GM21717 (cell line): ENCODE measurements at regions not wholly inside any gene's neighbourhood (a gene's known extent, or its start where the extent isn't known, plus 50 kb on each side); places are given as distances from the start of the nearest gene placed in this dataset.

Experiments
- ATAC-seq: cut with Tn5 transposase; IDR thresholded peaks from one replicate; pipeline ENCODE4 v1.9.1; 2021; ENCODE audit warnings: mild to moderate bottlenecking, moderate library complexity; ENCODE audit not compliant: unreplicated experiment

DNA sequence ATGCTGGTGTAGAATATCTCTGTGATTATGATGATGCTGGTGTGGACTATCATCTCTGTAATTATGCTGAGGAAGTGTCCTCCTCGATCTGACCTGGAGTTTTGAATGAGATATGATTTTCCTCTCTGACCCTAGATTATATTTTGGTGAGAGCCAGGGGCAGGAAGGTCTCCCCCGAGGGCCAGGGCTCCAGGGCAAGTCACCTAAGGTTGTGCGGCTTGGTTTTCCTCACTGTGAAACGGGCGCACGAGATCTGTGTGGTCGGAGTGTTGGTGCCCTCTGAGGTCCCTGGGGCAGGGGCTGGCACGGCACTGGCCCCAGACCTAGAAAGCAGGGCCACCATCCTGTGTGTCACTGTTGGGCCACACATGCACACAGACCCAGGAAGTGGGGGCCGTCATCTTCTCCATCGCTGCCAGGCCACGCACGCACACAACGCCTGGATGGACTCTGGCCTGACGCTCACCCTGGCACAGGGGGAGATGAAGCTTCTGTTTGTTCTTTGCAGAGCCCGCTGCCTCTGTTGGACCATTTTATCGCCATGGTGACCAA lies 67.7 kb upstream of the ZNF469 start:
- ATAC-seq, result no peak

GRCh38 chr16:88315543-88316105 lies 67.1 kb upstream of the ZNF469 start:
- no peak for ATAC-seq

GRCh38 chr16:88316151-88316550 lies 66.6 kb upstream of the ZNF469 start:
- ATAC-seq, result no peak

GRCh38 chr16:88316941-88317612 lies 65.7 kb upstream of the ZNF469 start:
- no peak for ATAC-seq

- no peak for ATAC-seq
Measured at GRCh38 chr16:88317613-88317965, 65.2 kb upstream of the ZNF469 start.

DNA sequence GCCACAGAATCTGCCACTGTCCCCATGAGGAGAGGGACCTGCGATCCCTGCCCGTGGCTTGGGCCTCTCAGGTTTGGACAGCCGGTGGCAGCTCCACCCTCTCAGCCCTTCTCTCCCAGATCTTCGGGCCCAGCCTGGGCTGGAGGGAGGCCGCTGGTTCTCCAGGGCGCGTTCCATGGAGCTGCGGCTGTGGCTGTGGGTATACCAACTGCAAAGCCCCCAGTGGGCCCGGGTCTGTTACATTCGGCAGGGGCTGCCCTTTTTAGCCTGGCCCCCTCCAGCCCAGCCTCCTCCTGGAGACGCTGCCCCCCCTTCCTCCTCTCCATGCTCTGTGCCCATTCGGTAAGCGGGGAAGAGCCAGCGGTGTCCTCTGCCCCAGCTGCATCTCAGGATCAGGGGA lies 64.7 kb upstream of the ZNF469 start:
- ATAC-seq, result no peak

GRCh38 chr16:88318521-88318920 lies 64.2 kb upstream of the ZNF469 start:
- no peak for ATAC-seq

DNA sequence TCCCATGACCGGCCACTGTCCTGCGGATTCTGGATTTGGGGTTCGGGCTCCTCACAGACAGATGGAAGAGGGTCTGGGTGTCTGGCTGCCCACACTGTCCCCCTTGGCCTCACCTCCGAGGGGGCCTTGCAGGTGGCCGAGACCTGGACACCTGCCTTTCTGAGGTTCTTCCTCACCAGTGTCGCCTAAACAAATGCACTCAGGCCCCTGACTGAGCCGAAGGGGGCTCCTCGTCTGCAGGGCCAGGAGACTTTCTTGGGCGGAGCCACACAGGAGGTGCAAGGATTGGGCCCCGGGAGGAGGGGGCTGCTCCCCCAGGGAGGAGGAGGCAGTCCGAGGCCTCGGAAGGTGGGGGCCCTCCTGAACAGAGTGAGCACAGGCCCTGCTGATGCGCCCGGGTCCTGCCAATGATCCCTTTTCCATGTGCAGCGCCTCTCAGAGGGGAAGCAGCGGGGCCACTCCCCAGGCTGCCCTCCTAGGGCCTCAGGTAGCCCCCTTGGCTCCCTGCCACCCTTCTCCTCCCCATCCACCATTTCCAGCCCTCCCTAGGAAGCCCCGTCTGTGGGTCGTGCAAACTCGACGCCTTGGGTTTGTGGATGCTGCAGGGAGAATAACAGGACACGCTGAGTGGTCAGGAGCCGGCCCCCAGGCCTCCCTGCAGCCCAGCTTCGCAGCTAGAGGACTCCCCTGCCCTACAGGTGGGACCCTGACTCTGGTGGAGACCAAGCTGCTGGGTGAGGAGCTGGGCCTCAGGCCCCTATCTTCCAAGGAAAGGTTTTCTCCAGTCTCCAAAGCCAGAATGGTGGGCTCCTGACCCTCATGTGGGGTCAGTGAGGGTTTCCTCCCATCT lies 63.4 kb upstream of the ZNF469 start:
- no peak for ATAC-seq

- ATAC-seq, result no peak
Measured at GRCh38 chr16:88320947-88321634, 61.7 kb upstream of the ZNF469 start.

GRCh38 chr16:88321635-88322499 lies 60.9 kb upstream of the ZNF469 start:
- ATAC-seq, result no peak

GRCh38 chr16:88322500-88322970 lies 60.2 kb upstream of the ZNF469 start:
- ATAC-seq, result no peak

DNA sequence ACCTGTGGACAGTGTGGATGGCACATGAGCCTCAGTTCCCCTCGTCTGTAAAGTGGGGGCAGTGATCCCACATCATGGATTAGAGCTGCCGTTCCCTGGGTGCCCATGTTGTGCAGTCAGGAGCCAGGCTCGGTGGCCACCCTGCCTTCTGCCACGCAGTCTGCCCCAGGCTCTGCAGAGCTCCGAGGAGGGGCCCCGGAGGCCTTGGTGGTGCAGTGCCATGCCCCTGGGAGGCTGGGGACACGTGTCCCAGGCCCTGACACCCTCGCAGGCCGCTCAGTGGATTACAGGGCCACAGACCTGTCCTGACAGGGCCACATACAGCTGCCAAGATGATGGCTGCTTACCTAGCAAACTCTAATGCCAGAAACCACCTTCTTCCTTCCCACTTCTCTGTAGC lies 59.7 kb upstream of the ZNF469 start:
- no peak for ATAC-seq

DNA sequence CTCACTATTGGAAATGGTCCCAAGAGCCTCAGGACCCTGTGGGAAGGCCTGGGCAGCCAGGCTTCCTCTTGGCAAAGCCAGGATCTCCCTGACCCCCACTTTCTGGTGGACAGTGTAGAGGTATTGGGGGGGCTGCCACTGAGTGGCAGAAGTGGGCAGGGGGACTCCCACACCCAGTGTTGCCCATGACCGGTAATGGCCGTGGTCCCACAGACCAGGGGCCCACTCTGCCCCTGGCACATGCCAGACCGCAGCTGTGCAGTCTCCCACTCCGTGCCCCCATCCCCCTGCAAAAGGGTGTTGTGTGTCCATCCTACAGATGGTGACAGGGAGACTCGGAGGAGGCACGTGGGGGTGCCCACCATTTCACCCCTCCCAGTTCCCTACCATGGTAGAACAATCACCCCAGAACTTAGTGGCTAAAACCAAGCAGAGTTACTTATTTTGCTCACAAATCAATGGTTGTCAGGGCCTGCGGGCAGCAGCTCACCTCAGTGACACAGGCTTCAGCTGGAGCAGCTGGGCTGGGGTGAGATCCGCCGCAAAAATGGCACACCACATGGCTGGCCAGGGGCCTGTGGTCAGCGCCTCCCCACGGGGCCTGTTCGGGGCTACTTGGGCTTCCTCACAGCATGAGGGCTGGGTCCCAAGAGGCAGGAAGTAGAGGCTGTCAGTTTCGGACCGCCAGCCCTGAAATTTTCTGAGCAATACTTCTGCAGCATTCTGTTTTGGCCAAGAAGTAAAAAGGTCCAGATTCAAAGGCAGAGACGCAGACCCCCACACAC lies 59.0 kb upstream of the ZNF469 start:
- no peak for ATAC-seq

DNA sequence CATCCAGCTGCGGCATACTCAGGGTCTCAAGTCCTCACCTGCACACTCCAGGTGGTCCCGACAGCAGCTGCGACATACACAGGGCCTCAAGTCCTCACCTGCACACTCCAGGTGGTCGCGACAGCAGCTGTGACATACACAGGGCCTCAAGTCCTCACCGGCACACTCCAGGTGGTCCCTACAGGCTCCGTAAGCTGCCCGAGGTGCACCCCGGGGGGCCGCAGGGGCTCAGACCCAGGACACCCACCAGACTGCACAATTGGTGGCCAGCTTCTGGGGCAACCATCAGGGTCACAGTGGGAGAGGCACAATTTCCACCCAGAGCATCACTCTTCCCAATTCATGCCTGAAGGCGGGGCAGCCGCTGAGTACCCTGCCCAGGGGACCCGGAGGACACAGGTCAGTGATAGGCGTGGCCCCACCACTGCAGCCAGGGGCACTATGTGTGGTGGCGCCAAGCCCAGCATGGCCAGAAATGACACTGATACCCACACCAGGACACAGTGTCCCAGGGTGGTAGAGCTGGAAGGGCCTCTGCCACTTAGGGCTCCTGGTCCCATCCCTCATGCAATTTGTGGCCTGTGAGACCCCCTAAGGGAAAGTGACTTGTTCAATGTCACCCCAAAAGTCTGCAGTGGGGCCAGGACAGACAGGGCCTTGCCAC lies 57.5 kb upstream of the ZNF469 start:
- ATAC-seq, result no peak

GRCh38 chr16:88325976-88326375 lies 56.8 kb upstream of the ZNF469 start:
- ATAC-seq, result no peak

- ATAC-seq, result no peak
Measured at GRCh38 chr16:88326611-88327485, 55.9 kb upstream of the ZNF469 start.

GRCh38 chr16:88327561-88328312 lies 55.0 kb upstream of the ZNF469 start:
- ATAC-seq, result no peak
